ENCODE measurements at regions not wholly inside any gene's neighbourhood (a gene's known extent, or its start where the extent isn't known, plus 50 kb on each side); places are given as distances from the start of the nearest gene placed in this dataset.

GRCh38 chr4:188819233-188819632 is 680.0 kb downstream of the TRIML1 start:
- no peak for TF ChIP-seq CTCF (conservative IDR thresholded peaks at IDR 0.05; ENCODE audit: low read depth, low read length)
- no peak for TF ChIP-seq POLR2A (IDR thresholded peaks at IDR 0.05; ENCODE audit: low read depth, low read length)
- no peak for TF ChIP-seq CEBPB (IDR thresholded peaks at IDR 0.05; ENCODE audit: low read depth, low read length)
- TF ChIP-seq RAD21 (IDR thresholded peaks at IDR 0.05; ENCODE audit: low read length) = no peak
- TF ChIP-seq USF2 (IDR thresholded peaks at IDR 0.05; ENCODE audit: low read depth, low read length) = no peak
- no peak for TF ChIP-seq MXI1 (IDR thresholded peaks at IDR 0.05; ENCODE audit: borderline replicate concordance, low read depth, low read length)
- TF ChIP-seq SMC3 (IDR thresholded peaks at IDR 0.05; ENCODE audit: low read depth, low read length) = no peak
- no peak for TF ChIP-seq NFE2L2 (IDR thresholded peaks at IDR 0.05; ENCODE audit: low read depth, low read length)
- TF ChIP-seq MAZ (IDR thresholded peaks at IDR 0.05; ENCODE audit: borderline replicate concordance, low read depth, low read length) = no peak
- TF ChIP-seq ELK1 (IDR thresholded peaks at IDR 0.05; ENCODE audit: borderline replicate concordance, low read depth, low read length) = no peak
- TF ChIP-seq CHD1 (IDR thresholded peaks at IDR 0.05; ENCODE audit: low read depth, low read length) = no peak
- TF ChIP-seq MAFK (IDR thresholded peaks at IDR 0.05; ENCODE audit: low read depth, low read length) = no peak

Measured in IMR-90 (cell line).